ENCODE measurements at regions not wholly inside any gene's neighbourhood (a gene's known extent, or its start where the extent isn't known, plus 50 kb on each side); places are given as distances from the start of the nearest gene placed in this dataset.

DNA sequence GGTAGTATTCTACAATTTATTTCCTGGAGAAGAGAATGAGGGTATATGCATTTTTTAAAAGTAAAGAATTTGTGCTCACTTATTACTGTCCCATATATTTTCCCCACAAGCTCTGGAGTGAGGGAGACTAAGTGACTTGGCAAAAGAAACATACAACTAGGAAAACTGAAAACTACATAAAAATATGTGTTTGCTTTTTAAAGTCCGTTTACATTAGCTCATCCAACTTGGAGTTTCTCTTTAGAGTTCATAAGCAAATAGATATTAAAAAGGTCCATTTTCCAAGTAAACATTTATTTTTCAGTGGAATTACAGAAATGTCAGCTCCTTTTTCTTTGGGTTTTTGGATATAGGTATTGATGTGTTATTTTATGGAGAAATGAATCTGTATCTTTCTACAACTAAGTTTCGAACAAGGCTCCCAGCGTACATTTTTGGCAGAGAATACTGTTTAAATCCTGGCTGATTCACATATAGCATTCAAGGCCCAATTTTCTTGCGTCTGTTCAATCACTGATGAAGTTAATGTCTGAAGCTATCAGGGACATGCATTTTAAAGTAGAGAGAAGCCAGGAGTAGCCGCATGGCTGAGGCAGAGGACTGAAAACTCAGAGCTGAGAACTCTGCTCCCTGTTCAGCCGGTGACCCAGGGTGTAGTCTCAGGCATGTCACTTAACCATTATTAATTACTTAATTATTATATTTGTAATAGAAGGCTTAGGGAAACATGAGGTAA lies 729.4 kb downstream of the EFNB2 start:
- H3K27me3 Mint-ChIP-seq (ENCODE audit: insufficient read depth), result peaks cover 1% of the 10 kb centered on the region; the same call in 1 of the 2 replicates
- no peak overlapping the region; the same call in 1 of the 2 replicates for H3K4me3 Mint-ChIP-seq
- DNase-seq, result no peak
- TF ChIP-seq, protein P1, sequence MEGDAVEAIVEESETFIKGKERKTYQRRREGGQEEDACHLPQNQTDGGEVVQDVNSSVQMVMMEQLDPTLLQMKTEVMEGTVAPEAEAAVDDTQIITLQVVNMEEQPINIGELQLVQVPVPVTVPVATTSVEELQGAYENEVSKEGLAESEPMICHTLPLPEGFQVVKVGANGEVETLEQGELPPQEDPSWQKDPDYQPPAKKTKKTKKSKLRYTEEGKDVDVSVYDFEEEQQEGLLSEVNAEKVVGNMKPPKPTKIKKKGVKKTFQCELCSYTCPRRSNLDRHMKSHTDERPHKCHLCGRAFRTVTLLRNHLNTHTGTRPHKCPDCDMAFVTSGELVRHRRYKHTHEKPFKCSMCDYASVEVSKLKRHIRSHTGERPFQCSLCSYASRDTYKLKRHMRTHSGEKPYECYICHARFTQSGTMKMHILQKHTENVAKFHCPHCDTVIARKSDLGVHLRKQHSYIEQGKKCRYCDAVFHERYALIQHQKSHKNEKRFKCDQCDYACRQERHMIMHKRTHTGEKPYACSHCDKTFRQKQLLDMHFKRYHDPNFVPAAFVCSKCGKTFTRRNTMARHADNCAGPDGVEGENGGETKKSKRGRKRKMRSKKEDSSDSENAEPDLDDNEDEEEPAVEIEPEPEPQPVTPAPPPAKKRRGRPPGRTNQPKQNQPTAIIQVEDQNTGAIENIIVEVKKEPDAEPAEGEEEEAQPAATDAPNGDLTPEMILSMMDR (IDR thresholded peaks at IDR 0.05), result no peak
- H3K9me3 Mint-ChIP-seq, result peaks cover 9% of the 10 kb centered on the region; the same call in 1 of the 2 replicates
- H3K36me3 Mint-ChIP-seq (ENCODE audit: low read depth), result no peaks in the 10 kb centered on the region
- no peaks in the 10 kb centered on the region for H3K4me1 Mint-ChIP-seq (ENCODE audit: low read depth)
- no peak overlapping the region for H3K27ac Mint-ChIP-seq

DNA sequence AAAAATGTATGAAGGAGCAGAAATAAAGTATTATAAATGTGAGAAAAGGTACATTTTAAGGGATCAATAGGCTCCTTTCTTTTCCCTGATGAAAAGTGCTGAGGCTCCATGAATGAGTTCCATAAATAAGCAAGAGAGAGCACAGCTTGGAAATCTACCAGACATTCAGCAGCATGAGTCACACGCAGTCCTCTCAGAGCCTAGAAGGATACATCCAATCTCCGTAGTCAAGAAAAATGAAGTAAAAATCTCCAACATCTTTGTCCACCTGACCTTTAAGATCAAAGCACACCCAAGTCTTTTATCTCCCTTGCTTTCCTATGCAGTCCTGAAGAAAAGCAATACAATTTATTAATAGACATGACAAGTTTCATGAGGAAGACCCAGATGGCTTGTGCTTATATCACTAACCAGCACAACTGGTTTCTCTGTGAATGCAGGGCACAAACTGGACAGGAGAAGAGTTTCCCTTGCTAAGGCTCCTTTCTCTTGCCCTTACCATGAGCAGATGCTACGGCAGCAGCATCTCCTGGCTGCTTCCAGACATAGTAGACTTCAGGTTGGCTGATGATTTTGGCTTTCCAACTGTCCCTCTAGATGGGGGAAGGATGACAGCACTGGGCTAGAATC lies 730.8 kb downstream of the EFNB2 start:
- H3K9me3 Mint-ChIP-seq, result peaks cover 9% of the 10 kb centered on the region; the same call in 1 of the 2 replicates
- H3K4me1 Mint-ChIP-seq (ENCODE audit: low read depth), result no peaks in the 10 kb centered on the region
- TF ChIP-seq, protein P1 (IDR thresholded peaks at IDR 0.05), result no peak
- peaks cover 1% of the 10 kb centered on the region; the same call in 1 of the 2 replicates for H3K27me3 Mint-ChIP-seq (ENCODE audit: insufficient read depth)
- no peak for DNase-seq
- no peak overlapping the region for H3K4me3 Mint-ChIP-seq
- H3K27ac Mint-ChIP-seq, result no peak overlapping the region
- no peaks in the 10 kb centered on the region for H3K36me3 Mint-ChIP-seq (ENCODE audit: low read depth)

DNA sequence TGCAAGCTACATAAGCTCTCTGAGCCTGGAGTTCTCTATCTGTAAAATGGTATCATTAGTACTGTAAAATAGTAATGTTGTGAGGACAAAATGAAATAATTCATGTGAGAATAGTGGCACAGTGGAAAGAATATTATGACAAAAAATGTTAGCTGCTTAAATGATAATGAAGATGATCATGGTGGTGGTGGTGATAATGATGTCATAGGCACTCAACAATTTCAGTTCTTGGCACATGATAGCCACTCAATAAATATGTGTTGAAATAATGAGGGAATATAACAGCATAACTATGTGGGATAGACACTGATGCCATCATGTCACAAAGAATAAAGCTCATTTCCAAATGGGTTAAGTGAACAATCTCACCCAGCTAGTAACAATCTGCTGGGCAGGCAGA lies 736.3 kb downstream of the EFNB2 start:
- peaks cover 6% of the 10 kb centered on the region; the same call in 1 of the 2 replicates for H3K9me3 Mint-ChIP-seq

DNA sequence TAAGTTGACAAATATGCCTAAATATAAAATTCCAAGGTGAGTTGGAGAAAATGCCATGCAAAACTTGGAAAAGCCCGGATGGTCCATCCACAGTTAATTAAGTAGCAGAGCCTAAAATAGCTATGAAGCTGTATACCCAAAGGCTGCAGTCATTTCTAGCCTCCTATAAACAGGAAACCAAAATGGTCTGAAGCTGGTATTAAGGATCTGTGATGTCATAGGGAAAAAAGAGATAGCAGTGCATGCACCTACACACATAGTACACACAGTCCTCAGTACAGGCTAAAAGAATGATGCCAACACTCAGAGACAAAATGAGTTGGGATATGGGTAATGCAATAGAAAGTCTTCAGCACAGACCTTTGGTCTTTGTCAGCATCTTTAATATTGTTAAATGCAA lies 736.9 kb downstream of the EFNB2 start:
- no peak for DNase-seq
- Mint-ChIP-seq H3K27ac (no peak overlapping the region), H3K4me1 (ENCODE audit: low read depth) (no peaks in the 10 kb centered on the region), H3K9me3 (peaks cover 6% of the 10 kb centered on the region; the same call in 1 of the 2 replicates), H3K4me3 (no peak overlapping the region), H3K36me3 (ENCODE audit: low read depth) (no peaks in the 10 kb centered on the region), H3K27me3 (ENCODE audit: insufficient read depth) (no peaks in the 10 kb centered on the region)
- TF ChIP-seq, protein P1 (IDR thresholded peaks at IDR 0.05), result no peak

More for the DNA sequence above, 736.3 kb downstream of the EFNB2 start:
- Mint-ChIP-seq H3K4me1 (ENCODE audit: low read depth) (no peaks in the 10 kb centered on the region), H3K36me3 (ENCODE audit: low read depth) (no peaks in the 10 kb centered on the region), H3K27ac (no peak overlapping the region), H3K4me3 (no peak overlapping the region), H3K27me3 (ENCODE audit: insufficient read depth) (no peaks in the 10 kb centered on the region)
- DNase-seq, result no peak
- TF ChIP-seq, protein P1 (IDR thresholded peaks at IDR 0.05), result no peak

DNA sequence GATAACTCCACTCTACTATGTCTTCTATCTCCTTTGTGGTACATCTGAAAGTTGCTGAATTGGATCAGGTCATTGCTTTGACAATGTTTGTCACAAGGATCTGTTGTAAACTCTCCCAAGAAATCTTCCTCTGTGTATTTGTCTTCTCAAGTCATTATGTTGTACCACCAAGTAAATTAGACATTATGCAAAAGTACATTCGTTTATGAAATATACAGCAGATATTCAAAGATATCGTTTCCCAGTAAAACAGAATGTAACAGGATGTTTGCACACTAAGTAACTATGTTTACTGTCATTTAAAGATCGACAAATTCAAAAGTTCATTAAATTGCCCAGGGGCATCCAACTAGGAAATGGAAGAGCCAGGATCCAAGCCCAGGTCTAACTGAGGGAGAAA lies 739.4 kb downstream of the EFNB2 start:
- DNase-seq, result no peak
- TF ChIP-seq, protein P1 (IDR thresholded peaks at IDR 0.05), result no peak
- H3K4me3 Mint-ChIP-seq, result no peak overlapping the region
- H3K27ac Mint-ChIP-seq, result no peak overlapping the region
- no peaks in the 10 kb centered on the region for H3K27me3 Mint-ChIP-seq (ENCODE audit: insufficient read depth)
- no peaks in the 10 kb centered on the region for H3K36me3 Mint-ChIP-seq (ENCODE audit: low read depth)
- H3K4me1 Mint-ChIP-seq (ENCODE audit: low read depth), result no peaks in the 10 kb centered on the region
- H3K9me3 Mint-ChIP-seq, result peaks cover 6% of the 10 kb centered on the region; the same call in 1 of the 2 replicates
